Mesothelial cell of epicardium (in vitro differentiated cells): ENCODE measurements at regions not wholly inside any gene's neighbourhood (a gene's known extent, or its start where the extent isn't known, plus 50 kb on each side); places are given as distances from the start of the nearest gene placed in this dataset.

ENCODE experiments used
- DNase-seq, 2 experiments: peaks; one replicate each; pipeline ENCODE4 v3.0.0; 2021; ENCODE audit warnings: low spot score in 2 of 2; ENCODE audit not compliant: unreplicated experiment in 2 of 2
- H3K27ac Mint-ChIP-seq: 2 replicates; pipeline ENCODE4 v1.8.0; 2021; ENCODE audit warnings: mixed read lengths
- H3K27me3 Mint-ChIP-seq: 2 replicates; pipeline ENCODE4 v1.8.0; 2021; ENCODE audit warnings: low read depth, mixed read lengths
- H3K36me3 Mint-ChIP-seq: 2 replicates; pipeline ENCODE4 v1.8.0; 2021; ENCODE audit warnings: mixed read lengths
- H3K4me1 Mint-ChIP-seq: 2 replicates; pipeline ENCODE4 v1.8.0; 2021; ENCODE audit warnings: mixed read lengths
- H3K4me3 Mint-ChIP-seq: 2 replicates; pipeline ENCODE4 v1.8.0; 2021; ENCODE audit warnings: mild to moderate bottlenecking, moderate library complexity, mixed read lengths
- H3K9me3 Mint-ChIP-seq: 2 replicates; pipeline ENCODE4 v1.8.0; 2021; ENCODE audit warnings: mixed read lengths
- CTCF ChIP-seq: fragments of 200-600 bp; sonication (generic); IDR thresholded peaks from one replicate; pipeline ENCODE4 v1.5.0; 2021; ENCODE audit warnings: antibody characterized with exemption; ENCODE audit not compliant: unreplicated experiment

DNA sequence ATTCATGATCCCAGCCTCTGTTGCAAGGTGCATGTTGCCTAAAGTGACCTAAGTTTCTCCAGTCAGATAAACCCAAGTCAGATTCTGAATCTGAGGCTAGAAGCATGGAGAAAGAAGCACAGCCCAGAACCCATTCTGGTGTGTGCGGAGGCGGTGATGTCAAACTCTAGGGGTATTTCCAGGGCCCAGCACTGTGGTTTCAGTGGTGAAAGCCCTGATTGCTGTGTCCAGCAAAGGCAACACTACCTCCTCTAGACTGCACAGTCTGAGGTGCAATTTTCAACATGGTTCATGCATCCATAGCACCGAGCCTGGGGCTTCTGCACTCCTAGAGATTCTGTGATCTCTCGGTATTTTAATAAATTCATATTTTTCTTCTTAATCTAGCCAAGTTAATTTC lies 264.8 kb upstream of the KLHL29 start:
- no peak for DNase-seq

GRCh38 chr2:23121968-23122648 lies 262.9 kb upstream of the KLHL29 start:
- no peaks in the 10 kb centered on the region for H3K4me1 Mint-ChIP-seq
- H3K27me3 Mint-ChIP-seq, result peaks cover 16% of the 10 kb centered on the region
- H3K36me3 Mint-ChIP-seq, result no peaks in the 10 kb centered on the region
- H3K27ac Mint-ChIP-seq, result no peak overlapping the region
- no peak for TF ChIP-seq CTCF
- no peaks in the 10 kb centered on the region for H3K9me3 Mint-ChIP-seq
- no peak for DNase-seq
- H3K4me3 Mint-ChIP-seq, result no peak overlapping the region

More for the DNA sequence above, 264.8 kb upstream of the KLHL29 start:
- H3K36me3 Mint-ChIP-seq, result no peaks in the 10 kb centered on the region
- TF ChIP-seq CTCF, result no peak
- H3K9me3 Mint-ChIP-seq, result no peaks in the 10 kb centered on the region
- H3K4me3 Mint-ChIP-seq, result no peak overlapping the region
- H3K27me3 Mint-ChIP-seq, result peaks cover 26% of the 10 kb centered on the region
- H3K27ac Mint-ChIP-seq, result no peak overlapping the region
- no peaks in the 10 kb centered on the region for H3K4me1 Mint-ChIP-seq

- no peak for TF ChIP-seq CTCF
- Mint-ChIP-seq H3K36me3 (no peaks in the 10 kb centered on the region), H3K27me3 (peaks cover 16% of the 10 kb centered on the region), H3K27ac (no peak overlapping the region), H3K9me3 (no peaks in the 10 kb centered on the region), H3K4me3 (no peak overlapping the region), H3K4me1 (no peaks in the 10 kb centered on the region)
- no peak for DNase-seq
Observed at GRCh38 chr2:23122681-23123215, 262.2 kb upstream of the KLHL29 start.

DNA sequence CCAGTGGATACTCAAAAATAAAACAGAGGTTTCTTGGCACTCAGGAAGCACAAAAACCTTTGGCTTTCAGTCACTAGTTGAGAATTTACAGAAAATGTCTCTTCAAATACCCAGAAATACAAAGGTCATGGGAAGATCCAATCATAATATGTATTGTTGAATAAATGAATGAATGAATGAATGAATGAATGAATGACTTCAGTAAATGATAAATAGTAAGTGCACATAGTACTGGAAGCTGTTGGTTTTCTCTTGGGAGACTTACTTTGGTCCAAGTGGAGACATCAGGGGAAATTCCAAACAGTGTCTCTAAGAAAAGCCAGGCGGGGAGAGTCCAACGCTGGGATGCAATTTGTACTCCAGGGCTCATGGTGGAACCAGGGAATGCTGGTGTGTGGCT lies 261.3 kb upstream of the KLHL29 start:
- Mint-ChIP-seq H3K27me3 (peaks cover 20% of the 10 kb centered on the region), H3K4me1 (no peaks in the 10 kb centered on the region), H3K27ac (no peak overlapping the region), H3K4me3 (no peak overlapping the region), H3K9me3 (peaks cover 6% of the 10 kb centered on the region), H3K36me3 (no peaks in the 10 kb centered on the region)
- no peak for DNase-seq
- TF ChIP-seq CTCF, result no peak

- TF ChIP-seq CTCF, result no peak
- H3K27ac Mint-ChIP-seq, result no peak overlapping the region
- H3K27me3 Mint-ChIP-seq, result peaks cover 18% of the 10 kb centered on the region
- H3K9me3 Mint-ChIP-seq, result peaks cover 10% of the 10 kb centered on the region
- DNase-seq, result no peak
- H3K36me3 Mint-ChIP-seq, result no peaks in the 10 kb centered on the region
- no peaks in the 10 kb centered on the region for H3K4me1 Mint-ChIP-seq
- H3K4me3 Mint-ChIP-seq, result no peak overlapping the region
Observed at GRCh38 chr2:23124214-23124750, 260.7 kb upstream of the KLHL29 start.
